ENCODE measurements at regions not wholly inside any gene's neighbourhood (a gene's known extent, or its start where the extent isn't known, plus 50 kb on each side); places are given as distances from the start of the nearest gene placed in this dataset.

DNA sequence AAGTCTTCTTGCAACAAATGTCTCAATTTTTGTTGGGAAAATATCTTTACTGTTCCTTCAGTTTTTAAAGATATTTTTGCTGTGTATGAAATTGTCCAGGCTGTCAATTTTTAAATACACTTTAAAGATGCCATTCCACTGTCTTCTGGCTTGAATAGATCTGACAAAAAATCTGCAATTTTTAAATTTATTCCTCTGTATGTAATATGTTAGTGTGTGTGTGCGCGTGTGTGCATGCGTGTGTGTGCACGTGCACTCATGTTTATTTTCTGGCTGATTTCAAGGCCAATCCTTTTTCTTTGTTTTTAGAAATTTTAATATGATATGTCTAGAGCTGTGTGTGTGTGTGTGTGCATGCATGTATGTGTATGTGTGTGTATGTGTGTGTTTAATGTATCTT is 263.2 kb upstream of the SESN3 start:
- H2AFZ ChIP-seq (ENCODE audit: low read length), result no peak overlapping the region
- WGBS, 2 experiments (ENCODE audit: extremely low coverage in 1 of 2, insufficient coverage in 1 of 2, insufficient read length in 1 of 2, insufficient replicate concordance in 2 of 2, low coverage in 1 of 2, low lambda C conversion rate in 2 of 2, missing lambda C conversion rate in 1 of 2), result 95% methylated on average over 4 of the region's 4 CpGs; no CpG with 5 or more reads in 1 of the 2 experiments
- H3K18ac ChIP-seq (ENCODE audit: extremely low read depth, low read length), result no peak overlapping the region
- no peak overlapping the region for H4K5ac ChIP-seq (ENCODE audit: insufficient read length, low read depth, low read length)
- no peak overlapping the region for H3K9ac ChIP-seq (replicated peaks in 1 of 4; ENCODE audit: extremely low read depth in 1 of 4, low read depth in 3 of 4, low read length in 3 of 4)
- H3K79me1 ChIP-seq (ENCODE audit: low read depth, low read length), result no peaks in the 10 kb centered on the region
- H2BK20ac ChIP-seq (ENCODE audit: low read length), result no peak overlapping the region; the same call in 1 of the 2 replicates
- ChIA-PET POLR2A (ENCODE audit: partially characterized antibody) (no interaction called here), CTCF (ENCODE audit: partially characterized antibody) (interaction anchor here (1.0 kb wide), 1 partner anchor 342 kb away, joined by 3 read pairs; no protein-coding TSS in a partner anchor)
- no peaks in the 10 kb centered on the region for H4K20me1 ChIP-seq (replicated peaks in 1 of 2; ENCODE audit: control insufficient read depth in 1 of 2, insufficient read depth in 2 of 2, low read length in 2 of 2)
- no peaks in the 10 kb centered on the region for H3K36me3 ChIP-seq (ENCODE audit: control insufficient read depth in 2 of 4, insufficient read depth in 4 of 4, low read length in 3 of 4)
- H2BK12ac ChIP-seq (ENCODE audit: low read depth, low read length), result no peak overlapping the region
- no peaks in the 10 kb centered on the region for H3K23me2 ChIP-seq (ENCODE audit: low read depth, low read length)
- H3K27ac ChIP-seq (ENCODE audit: low read depth, low read length), result no peak overlapping the region
- H3K23ac ChIP-seq (ENCODE audit: insufficient read length), result no peak overlapping the region
- no peak overlapping the region for H3K56ac ChIP-seq (replicated peaks; ENCODE audit: insufficient read length, low read depth, low read length)
- DNase-seq (ENCODE audit: low read depth in 1 of 2, low spot score in 2 of 2) (no peak), FAIRE-seq (no peak)
- H3K27me3 ChIP-seq (replicated peaks in 1 of 4; ENCODE audit: control insufficient read depth in 3 of 4, extremely low read depth in 1 of 4, insufficient read depth in 3 of 4, low read length in 3 of 4), result no peaks in the 10 kb centered on the region
- H2BK15ac ChIP-seq (ENCODE audit: low read length), result no peak overlapping the region
- H3K4ac ChIP-seq (replicated peaks; ENCODE audit: insufficient read length, low read depth, low read length), result no peak overlapping the region
- H3K4me2 ChIP-seq (ENCODE audit: insufficient read depth in 1 of 2, low read depth in 2 of 2, low read length in 2 of 2), result no peak overlapping the region
- H3K4me3 ChIP-seq (ENCODE audit: extremely low read depth in 1 of 4, insufficient read depth in 2 of 4, low read depth in 3 of 4, low read length in 4 of 4), result no peak overlapping the region
- H3K79me2 ChIP-seq (ENCODE audit: control insufficient read depth in 1 of 2, insufficient read depth in 2 of 2, low read length in 2 of 2), result no peaks in the 10 kb centered on the region
- H2AK5ac ChIP-seq (ENCODE audit: low read depth, low read length), result no peak overlapping the region
- no peak overlapping the region for H4K8ac ChIP-seq (ENCODE audit: extremely low read depth, insufficient read depth, low read length)
- no peak overlapping the region for H3K14ac ChIP-seq (ENCODE audit: insufficient read length)
- H2BK120ac ChIP-seq (replicated peaks; ENCODE audit: low read depth, low read length), result no peak overlapping the region
- no peak overlapping the region for H2BK5ac ChIP-seq (ENCODE audit: low read depth, low read length)
- no peaks in the 10 kb centered on the region for H3K9me3 ChIP-seq (ENCODE audit: insufficient read depth in 2 of 2, low read depth in 1 of 2, low read length in 1 of 2)
- H3K4me1 ChIP-seq (replicated peaks in 1 of 4; ENCODE audit: control insufficient read depth in 3 of 4, insufficient read depth in 4 of 4, low read length in 3 of 4), result peaks cover 0 to 4% (median under 1%) of the 10 kb centered on the region in 4 experiments; a peak in 6 of 7 replicates
- H4K91ac ChIP-seq (replicated peaks; ENCODE audit: insufficient read length, low read length), result no peak overlapping the region
- TF ChIP-seq SAP30 (IDR thresholded peaks at IDR 0.05; ENCODE audit: insufficient read depth, insufficient replicate concordance, low read length) (no peak), SP4 (IDR thresholded peaks at IDR 0.05; ENCODE audit: low read length) (no peak), KDM5A (IDR thresholded peaks at IDR 0.05; ENCODE audit: low read length) (no peak), TCF12 (IDR thresholded peaks at IDR 0.05; ENCODE audit: low read depth, low read length) (no peak), RAD21 (IDR thresholded peaks at IDR 0.05 in 1 of 2, conservative IDR thresholded peaks at IDR 0.05 in 1 of 2; ENCODE audit: low read depth in 2 of 2, low read length in 2 of 2) (no peak), ASH2L (IDR thresholded peaks at IDR 0.05; ENCODE audit: low read length) (no peak), TBP (IDR thresholded peaks at IDR 0.05; ENCODE audit: low read depth, low read length) (no peak), CBX5 (IDR thresholded peaks at IDR 0.05; ENCODE audit: low read depth, low read length) (no peak), ZNF274 (IDR thresholded peaks at IDR 0.05; ENCODE audit: borderline replicate concordance, extremely low read depth, low read length) (no peak), TAF1 (IDR thresholded peaks at IDR 0.05; ENCODE audit: low read depth, low read length) (no peak), SP1 (IDR thresholded peaks at IDR 0.05; ENCODE audit: low read depth, low read length) (no peak), POLR2AphosphoS5 (IDR thresholded peaks at IDR 0.05; ENCODE audit: low read depth, low read length) (no peak), MAFK (IDR thresholded peaks at IDR 0.05; ENCODE audit: low read depth, low read length) (no peak), CEBPB (IDR thresholded peaks at IDR 0.05; ENCODE audit: low read depth, low read length) (no peak), GTF2F1 (IDR thresholded peaks at IDR 0.05; ENCODE audit: borderline replicate concordance, low read depth, low read length) (no peak)
- TF ChIP-seq, protein P1, sequence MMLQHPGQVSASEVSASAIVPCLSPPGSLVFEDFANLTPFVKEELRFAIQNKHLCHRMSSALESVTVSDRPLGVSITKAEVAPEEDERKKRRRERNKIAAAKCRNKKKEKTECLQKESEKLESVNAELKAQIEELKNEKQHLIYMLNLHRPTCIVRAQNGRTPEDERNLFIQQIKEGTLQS (IDR thresholded peaks at IDR 0.05; ENCODE audit: insufficient read depth, low read depth, low read length), result no peak
